SW 1271 (cell line): ENCODE measurements at regions not wholly inside any gene's neighbourhood (a gene's known extent, or its start where the extent isn't known, plus 50 kb on each side); places are given as distances from the start of the nearest gene placed in this dataset.
"Not testable (repeated sequence)": the region's sequence is repeated elsewhere in the genome, so short reads cannot be mapped to it uniquely, and the experiment has no call there.

ENCODE experiments used
- DNase-seq, 2 experiments: peaks; one replicate each; lab custom pipeline; 2025; lab: John Stamatoyannopoulos, UW

DNA sequence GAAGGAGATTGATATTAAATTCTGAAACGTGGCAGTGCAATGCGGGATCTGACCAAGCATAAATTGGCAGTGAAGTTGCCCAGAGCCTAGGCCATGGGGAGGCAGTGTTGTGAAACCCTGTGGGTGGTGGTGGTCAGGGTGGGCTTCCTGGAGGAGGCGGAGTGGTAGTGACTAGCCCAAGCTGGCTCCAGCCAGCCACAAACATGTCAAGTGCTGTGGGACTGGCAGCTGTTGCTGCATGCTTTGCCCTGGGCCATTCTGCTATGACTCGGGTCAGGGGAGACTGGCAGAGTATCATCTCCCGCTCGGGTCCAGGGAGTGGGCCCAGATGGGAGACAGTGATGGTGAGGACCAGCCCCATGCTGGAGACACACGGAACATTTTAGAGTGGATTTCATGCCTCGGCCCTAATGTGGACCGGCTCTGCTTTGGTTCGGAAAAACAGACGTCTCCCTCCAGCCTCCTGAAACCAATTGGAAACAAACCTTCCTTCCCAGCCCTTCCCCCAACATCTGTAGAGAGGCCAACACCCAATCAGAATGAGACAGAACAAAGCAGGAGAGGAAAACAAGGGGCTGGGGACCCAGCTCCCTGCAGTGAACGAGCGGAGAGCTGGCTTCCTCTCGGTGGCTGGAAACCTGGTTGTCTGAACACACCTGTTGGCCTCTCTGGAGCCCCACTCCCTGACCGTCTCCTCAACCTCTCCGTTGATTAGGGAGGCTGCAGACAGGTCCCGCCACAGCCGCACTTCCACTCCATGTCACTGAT, 58.2 kb downstream of the TMEM270 start:
- no peak for DNase-seq

DNA sequence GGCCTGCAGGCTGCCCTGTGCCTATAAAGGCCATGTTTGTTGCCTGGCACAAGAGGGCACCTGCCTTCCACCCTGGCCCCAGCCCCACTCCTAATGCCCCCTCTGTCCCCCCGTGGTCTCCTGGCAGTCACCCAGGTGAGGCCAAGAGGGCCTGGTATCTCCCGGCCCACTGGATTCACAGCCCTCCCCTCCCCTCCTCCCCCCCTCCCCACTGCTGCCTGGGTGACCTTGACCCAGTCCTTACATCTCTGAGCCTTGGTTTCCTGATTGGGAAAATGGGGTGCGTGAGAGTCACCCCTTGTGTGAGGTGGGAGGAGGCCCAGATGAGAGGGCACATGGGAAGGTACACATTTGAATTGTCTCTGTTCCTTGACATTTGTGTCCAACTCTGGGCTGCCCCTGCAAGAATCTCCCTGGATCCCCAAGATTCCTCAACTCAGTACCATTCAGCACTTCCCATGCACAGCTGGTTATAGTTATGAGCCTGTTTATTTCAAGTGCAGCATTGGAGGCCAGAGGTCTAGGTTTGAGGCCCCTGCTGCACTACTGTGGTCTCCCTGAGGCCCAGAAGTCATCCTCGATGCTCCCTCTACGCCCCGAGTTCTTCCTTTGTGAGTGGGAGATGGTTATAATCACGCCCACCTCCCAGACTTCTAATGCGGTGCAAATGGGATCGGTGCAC, 58.9 kb downstream of the TMEM270 start:
- no peak for DNase-seq

DNA sequence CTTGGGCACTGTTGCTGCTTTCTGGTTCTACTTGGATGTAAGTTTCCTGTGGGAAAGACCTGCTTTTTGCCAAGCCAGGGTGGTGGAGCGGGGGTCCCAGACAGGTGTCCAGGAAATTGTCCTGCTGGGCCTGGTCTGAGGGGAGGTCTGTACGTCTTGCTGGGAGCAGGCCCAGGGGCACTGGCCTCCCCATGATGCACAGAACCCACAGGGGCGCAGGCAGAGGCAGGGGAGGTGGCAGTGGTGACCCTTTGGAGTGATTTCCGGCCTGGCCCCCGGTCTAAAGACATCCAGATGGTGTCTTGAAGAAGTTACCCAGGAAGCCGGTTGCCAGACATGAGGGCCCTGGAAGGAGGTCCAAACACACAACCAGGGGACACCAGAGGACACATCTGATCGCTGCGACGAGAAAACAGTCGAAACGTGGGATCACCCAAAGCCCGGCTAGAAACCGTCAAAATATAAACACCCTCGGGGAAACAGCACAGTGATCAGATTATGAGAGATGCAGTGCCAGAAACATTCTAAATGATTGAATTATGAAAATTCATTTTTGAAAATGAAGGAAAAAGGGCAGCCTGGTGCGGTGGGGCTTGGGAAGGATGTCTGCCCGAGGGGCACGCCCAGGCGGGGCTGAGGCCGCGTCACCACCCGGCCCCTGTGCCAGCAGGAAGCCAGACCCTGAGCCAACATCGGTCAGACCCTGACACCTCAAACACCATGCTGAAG, 59.6 kb downstream of the TMEM270 start:
- DNase-seq: no peak

DNA sequence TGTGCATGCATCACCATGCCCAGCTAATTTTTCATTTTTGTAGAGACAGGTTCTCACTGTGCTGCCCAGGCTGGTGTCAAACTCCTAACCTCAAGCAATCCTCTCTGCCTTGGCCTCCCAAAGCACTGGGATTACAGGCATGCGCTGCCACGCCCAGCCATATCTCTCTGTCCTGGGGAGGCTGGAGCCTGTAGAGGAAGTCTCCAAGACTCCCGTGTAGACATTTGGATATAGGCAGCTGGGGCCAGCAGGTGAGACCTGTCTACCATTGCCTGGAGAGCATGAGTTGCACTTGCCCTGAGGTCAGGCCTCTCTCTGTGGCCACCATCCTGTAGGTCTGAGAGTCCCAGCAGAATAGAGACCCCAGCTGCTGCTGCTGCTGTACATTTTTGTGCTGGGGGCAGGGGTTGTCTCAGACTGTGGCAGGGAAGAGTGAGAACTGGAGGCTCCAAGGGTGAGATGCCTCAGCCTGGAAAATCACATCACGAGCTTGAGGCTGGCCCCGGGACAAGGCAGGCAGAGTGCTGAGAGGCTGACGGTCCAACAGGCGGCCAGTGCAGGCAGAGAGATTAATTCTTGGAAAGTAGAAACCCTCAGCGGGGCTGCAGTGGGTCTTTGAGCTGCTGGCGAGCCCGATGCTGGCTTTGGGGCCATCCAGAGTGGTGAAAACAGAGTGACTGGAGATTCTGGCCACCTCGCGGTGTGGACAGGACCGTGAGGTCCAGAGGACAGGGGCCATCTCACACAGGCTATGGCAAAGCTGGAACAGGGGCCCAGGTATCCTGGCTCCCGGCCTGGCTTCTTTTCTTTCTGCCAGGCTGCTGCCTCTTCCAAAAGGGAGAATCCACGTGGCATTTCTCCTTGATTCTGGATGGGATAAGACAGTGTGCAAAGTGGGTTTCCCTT, 60.9 kb downstream of the TMEM270 start:
- DNase-seq: no peak

DNA sequence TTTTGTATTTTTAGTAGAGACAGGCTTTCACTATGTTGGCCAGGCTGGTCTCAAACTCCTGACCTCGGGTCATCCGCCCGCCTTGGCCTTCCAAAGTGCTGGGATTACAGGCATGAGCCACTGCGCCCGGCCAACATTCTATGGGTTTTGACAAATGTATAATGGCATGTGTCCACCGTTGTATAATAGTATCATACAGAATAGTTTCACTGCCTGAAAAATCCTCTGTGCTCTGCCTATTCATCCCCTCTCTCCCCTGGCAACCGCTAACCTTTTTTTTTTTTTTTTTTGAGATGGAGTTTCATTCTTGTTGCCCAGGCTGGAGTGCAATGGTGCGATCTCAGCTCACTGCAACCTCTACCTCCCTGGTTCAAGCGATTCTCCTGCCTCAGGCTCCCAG, 67.7 kb downstream of the TMEM270 start:
- not testable (repeated sequence) for DNase-seq

DNA sequence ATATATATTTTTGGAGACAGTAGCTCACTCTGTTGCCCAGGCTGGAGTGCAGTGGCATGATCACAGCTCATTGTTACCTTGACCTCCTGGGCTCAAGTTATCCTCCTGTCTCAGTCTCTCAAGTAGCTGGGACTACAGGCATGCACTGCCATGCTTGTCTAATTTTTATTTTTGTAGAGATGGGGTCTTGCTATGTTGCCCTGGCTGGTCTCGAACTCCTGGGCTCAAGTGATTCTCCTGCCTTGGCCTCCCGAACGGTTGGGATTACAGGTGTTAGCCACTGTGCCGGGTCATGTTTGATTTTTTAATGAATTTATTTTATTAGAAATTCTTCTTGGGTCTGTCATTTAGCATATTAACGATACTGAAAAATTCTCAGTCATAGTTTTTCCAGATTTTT, 70.5 kb downstream of the TMEM270 start:
- no peak for DNase-seq

DNA sequence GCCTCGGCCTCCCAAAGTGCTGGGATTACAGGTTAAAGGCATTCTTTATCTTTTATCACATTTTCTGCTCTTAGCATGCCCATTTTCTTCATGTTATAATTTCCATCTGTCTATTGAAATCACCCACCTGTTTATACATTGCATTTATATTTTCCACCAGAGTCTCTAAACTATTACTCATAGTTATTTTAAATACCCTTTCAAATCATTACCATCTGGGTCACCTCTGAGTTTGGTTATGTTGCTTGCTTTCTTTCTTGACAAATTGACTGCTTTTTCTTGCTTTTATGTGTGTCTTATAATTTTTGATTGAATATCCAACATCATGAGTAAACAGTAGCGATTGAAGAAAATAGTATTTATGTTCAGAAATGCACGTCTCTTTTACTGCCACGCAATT, 71.4 kb downstream of the TMEM270 start:
- no peak for DNase-seq

DNA sequence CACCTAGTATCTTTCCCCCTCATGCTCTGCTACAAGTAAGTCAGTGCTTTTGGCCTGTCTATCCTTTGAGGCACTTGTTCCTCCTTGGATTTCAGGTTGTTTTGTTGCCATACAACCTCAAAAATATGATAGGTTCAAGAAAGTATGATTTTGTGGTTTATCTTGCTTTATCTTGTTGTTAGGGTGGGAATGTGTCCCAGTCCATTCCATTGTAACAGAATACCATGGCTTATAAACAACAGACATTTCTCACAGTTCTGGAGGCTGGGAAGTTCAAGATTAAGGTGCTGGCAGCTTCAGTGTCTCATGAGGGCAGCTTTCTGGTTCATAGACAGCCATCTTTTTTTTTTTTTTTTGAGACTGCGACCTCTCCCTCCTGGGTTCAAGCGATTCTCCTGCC, 72.1 kb downstream of the TMEM270 start:
- no peak for DNase-seq

DNA sequence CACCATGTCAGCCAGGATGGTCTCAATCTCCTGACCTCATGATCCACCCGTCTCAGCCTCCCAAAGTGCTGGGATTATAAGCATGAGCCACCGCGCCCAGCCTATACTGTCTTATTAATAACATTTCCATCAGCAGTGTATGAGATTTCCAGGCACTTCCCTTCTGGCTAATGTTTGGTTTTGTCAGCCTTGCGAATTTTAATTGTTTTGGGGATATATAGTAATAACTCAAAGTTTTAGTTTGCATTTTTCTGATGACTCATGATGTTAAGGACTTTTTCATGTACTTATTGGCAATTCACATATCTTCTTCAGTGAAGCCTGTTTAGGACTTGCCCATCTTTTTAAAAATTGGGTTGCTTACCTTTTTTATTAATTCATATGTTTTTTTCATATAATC, 76.0 kb downstream of the TMEM270 start:
- DNase-seq: no peak

DNA sequence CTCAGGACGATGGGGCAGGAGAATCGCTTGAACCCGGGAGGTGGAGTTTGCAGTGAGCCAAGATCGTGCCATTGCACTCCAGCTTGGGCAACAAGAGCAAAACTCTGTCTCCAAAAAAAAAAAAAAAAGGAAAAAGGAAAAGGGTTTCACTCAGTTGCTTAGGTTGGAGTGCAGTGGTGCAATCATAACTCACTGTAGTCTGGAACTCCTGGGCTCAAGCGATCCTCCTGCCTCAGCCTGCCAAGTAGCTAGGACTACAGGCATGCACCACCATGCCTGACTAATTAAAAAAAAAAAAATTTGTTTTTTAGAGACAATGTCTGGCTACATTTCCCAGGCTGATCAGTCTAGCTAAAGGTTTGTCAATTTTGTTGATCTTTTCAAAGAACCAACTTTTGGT, 76.7 kb downstream of the TMEM270 start:
- DNase-seq: not testable (repeated sequence)

DNA sequence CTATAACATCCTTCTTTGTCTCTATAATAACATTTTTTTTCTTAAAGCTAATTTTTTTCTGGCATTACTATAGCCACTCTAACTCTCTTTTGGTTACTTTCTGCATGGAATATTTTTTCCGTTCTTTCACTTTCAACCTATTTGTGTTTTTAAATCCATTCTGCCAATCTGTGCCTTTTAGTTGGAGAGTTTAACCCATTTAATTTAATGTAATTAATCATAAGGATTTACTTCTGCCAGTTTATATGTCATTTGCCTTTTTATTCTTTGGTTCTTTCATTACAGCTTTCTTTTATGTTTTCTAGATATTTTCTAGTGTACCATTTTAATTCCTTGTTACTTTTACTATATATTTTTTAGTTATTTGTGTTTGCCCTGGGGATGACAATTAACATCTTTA, 78.6 kb downstream of the TMEM270 start:
- DNase-seq: no peak

DNA sequence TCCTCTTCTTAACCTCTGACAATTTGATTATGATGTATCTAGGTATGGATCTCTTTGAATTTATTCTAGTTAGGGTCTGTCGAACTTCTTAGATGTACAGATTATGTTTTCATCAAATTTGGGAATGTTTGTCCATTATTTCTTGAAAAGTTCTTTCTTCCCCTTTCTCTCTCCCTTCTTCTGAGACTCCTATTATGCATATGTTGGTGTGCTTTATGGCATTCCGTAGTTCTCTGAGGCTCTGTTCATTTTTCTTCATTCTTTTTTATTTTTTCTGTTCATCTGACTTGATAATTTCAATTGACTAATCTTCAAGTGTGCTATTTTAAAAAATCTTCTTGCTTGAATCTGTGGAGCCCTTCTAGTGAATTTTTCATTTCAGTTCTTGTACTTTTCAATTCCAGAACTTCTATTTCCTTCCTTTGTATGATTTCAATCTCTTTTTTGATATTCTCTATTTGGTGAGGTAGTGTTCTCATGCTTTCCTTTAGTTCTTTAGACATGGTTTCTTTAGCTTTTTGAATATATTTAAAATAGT, 79.8 kb downstream of the TMEM270 start:
- DNase-seq: no peak

DNA sequence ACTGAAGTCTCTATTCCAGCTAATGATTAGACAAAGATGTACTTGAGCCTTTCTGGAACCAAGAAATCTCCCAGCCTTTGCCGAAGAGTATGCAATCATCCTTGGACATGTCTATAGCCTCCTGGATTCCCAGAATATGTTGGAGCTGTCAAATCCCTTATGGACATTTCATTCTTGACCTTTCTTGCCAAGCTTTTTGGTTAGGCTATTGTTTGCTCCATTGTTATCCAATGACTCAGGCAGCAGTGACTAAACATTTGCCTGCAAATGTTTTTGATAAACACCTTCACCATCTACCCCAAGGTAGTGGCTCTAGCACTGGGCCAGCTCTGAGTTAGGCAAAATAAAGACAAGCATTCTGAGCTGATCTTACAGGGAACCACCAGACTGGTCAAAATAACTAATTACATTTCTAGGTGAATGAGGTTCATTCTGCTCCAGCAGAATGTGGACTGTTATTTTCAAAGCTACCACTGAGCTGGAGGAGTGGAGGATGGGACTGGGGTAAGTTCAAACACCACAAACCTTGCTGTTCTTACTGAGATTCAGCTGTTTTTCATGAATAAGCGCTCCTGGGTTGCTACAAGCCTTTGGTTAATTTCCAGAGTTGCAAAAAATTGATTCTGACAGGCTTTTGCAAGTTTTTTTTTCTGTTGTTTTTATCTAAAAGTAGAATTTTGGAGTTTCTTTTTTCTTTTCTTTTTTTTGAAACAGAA, 81.0 kb downstream of the TMEM270 start:
- DNase-seq: peak in 1 of 2 experiments; percentile 21

DNA sequence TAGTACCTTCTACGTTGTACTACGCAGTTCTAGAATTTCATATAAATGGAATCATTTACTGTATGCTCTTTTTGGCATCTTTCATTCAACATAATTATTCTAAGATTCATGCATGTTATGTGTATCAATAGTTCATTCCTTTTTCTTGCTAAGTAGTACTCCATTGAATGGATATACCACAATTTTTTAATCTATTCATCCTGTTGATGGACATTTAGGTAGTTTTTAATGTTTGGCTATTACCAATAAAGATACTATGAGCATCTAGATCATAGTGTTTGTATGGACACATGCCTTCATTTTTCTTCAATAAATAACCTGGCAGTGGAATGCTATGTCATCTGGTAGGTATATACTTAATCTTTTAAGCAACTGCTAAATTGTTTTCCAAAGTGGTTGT, 83.0 kb upstream of the ELN start:
- no peak for DNase-seq

DNA sequence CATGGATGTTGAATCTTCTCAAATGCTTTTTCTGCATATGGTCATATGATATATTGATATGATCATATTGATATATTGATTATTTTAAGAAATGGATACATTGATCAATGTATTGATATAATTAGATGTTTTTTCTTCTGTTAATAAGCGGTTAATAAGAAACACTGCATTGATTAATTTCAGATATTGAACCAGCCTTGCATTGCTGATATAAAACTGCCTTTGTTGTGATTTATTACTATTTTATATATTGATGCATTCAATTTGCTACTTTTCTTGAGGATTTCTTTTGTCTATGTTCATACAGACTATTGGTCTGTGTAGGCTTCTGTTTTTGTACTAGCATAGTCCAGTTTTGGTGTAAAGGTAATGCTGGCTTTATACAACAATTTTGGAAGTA, 79.7 kb upstream of the ELN start:
- no peak for DNase-seq

DNA sequence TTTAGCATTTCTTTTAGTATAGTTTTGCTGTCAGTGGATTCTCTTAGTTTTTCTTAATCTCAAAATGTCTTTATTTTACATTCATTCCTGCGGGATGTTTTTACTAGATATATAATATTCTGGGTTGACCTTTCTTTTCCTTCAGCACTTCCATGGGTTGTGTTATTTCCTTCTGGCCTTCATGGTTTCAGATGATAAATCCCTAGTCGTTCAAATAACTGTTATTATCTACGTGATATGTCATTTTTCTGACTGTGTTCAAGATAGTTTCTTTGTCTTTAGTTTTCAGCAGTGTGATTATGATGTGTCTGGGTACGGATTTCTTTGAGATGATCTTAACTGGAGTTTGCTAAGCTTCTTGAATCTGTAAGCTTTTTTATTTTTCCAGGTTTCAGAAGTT, 75.7 kb upstream of the ELN start:
- DNase-seq: no peak

DNA sequence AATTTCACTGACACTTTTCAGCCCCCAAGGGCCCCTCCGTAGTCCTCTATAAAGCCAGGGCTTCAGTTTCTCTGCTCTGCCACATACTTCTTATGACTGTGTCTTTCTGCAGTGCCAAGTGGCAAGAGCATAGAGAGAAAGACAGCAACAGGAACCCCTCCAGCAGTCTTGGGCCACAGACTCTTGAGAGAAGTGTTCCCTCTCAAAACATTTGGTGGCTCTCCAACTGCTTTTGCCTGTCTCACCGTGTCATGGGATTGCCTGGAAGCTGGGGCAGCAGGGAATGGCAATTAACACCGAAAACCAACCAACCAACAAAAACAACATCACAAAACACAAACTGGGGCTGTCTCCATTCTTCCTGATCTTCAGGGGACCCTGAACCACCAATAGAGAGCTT, 73.8 kb upstream of the ELN start:
- DNase-seq: no peak

DNA sequence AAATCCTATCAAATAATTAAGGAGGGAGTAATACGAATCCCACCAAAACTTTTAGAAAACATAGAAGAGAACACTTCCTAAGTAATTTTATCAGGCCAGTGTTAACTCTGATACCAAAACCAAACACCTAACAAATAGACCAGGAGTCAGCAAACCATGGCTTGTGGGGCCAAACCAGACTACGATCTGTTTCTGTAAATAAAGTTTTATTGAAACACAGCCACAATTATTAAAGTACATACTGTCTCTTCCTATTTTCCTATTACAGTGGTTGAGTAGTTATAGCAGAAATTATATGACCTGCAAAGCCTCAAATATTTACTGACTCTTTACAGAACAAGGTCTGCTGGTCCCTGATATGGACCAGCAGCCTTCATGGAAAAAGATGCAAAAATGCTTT, 73.1 kb upstream of the ELN start:
- no peak for DNase-seq

DNA sequence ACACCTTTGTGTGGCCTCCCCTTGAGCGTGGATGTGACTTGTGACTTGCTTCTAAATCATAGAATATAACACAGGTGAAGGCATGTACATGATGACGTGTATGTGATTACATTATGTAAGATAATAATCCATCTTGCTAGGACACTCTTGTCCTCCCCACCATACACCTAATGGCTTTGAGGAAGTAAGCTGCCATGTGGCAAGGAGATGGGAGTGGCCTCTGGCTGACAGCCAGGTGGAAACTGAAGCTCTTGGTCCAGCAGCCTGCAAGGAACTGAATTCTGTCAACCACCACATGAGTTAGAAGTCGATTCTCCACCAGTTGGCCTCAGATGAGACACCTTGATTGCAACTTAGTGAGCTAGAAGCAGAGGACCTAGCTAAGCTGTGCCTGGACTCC, 67.4 kb upstream of the ELN start:
- DNase-seq: no peak

DNA sequence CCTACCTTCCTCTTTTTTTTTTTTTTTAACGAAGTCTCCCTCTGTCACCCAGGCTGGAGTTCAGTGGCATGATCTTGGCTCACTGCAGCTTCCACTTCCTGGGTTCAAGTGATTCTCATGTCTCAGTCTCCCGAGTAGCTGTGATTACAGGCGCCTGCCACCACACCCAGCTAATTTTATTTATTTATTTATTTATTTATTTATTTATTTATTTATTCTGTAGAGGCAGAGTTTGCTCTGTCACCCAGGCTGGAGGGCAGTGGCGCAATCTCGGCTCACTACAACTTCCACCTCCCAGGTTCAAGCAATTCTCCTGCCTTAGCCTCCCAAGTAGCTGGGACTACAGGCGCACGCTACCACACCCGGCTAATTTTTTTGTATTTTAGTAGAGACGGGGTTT, 66.0 kb upstream of the ELN start:
- DNase-seq: not testable (repeated sequence)

DNA sequence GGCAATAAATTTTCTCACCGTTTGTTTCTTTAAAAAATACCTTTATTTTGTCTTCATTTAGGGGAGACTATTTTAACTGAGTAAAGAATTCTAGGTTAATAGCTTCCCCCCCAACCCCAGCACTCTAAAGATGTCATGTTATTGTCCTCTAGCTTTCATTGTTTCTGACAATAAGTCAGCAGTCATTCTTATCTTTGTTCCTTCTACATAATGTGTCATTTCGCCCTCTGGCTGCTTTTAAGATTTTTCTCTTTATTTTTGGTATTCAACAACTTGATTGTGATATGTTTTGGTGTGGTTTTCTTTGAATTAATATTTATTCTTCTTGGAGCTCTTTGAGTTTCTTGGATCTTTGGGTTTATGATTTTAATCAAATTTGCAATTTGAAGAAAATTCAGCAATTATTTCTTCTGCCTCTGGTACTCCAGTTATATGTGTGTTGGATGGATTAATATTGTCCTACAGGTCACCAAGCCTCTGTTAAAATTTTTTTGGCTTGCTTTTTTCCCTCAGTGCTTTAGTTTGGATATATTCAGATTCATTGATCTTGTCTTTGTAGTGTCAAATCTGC, 64.6 kb upstream of the ELN start:
- DNase-seq: peak in 1 of 2 experiments; percentile 10
